ENCODE measurements at regions not wholly inside any gene's neighbourhood (a gene's known extent, or its start where the extent isn't known, plus 50 kb on each side); places are given as distances from the start of the nearest gene placed in this dataset.

DNA sequence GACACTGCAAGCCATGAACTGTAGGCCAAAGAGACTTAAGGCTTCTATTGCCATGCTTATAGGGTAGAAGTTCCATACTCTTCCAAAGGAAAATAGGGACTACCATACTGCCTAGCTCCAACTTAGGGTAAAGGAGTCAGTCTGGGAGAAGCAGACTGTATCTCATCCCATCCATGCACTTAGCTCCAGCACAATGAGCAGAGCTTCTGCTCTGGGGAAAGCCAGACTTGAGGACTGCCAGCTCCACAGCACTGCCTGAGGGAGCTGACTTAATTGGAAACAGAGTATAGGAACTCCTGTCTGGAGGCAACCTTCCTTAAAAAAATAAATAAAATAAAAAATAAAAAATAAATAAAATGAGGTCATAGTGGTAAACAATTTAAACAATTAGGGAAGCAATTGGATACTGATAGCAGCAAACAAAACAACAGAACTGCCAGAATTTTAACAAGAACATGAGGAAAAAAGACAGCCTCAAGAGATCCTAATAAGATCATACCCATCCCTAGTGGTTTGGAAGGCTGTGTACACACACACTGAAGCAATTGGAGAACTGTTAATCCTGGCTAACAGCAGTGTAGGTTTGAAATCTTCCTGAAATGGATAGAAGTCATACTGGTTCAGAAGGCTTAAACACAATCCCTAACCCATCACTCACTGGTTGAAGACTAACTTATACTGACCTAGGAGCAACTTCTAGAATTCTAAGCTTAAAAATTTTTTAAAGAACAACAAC, 550.1 kb downstream of the TBC1D4 start:
- H3K79me2 ChIP-seq (ENCODE audit: control insufficient read depth, low read length): no peaks in the 10 kb centered on the region
- H3K36me3 ChIP-seq (ENCODE audit: control insufficient read depth, low read length): no peaks in the 10 kb centered on the region
- no peak for TF ChIP-seq EZH2phosphoT487 (IDR thresholded peaks at IDR 0.05; ENCODE audit: borderline replicate concordance, low read length)
- TF ChIP-seq, protein P1, sequence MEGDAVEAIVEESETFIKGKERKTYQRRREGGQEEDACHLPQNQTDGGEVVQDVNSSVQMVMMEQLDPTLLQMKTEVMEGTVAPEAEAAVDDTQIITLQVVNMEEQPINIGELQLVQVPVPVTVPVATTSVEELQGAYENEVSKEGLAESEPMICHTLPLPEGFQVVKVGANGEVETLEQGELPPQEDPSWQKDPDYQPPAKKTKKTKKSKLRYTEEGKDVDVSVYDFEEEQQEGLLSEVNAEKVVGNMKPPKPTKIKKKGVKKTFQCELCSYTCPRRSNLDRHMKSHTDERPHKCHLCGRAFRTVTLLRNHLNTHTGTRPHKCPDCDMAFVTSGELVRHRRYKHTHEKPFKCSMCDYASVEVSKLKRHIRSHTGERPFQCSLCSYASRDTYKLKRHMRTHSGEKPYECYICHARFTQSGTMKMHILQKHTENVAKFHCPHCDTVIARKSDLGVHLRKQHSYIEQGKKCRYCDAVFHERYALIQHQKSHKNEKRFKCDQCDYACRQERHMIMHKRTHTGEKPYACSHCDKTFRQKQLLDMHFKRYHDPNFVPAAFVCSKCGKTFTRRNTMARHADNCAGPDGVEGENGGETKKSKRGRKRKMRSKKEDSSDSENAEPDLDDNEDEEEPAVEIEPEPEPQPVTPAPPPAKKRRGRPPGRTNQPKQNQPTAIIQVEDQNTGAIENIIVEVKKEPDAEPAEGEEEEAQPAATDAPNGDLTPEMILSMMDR (IDR thresholded peaks at IDR 0.05; ENCODE audit: low read depth, low read length, poor library complexity, severe bottlenecking): no peak
- H3K27me3 ChIP-seq (ENCODE audit: control insufficient read depth, low read length): no peaks in the 10 kb centered on the region
- H3K4me1 ChIP-seq (ENCODE audit: control insufficient read depth, low read length): no peaks in the 10 kb centered on the region
- H3K27ac ChIP-seq (ENCODE audit: low read depth, low read length): no peak overlapping the region
- H3K9me3 ChIP-seq (ENCODE audit: control insufficient read depth, insufficient read depth, low read length): no peaks in the 10 kb centered on the region
- H3K4me3 ChIP-seq (ENCODE audit: low read length): no peak overlapping the region
- no peak overlapping the region for H3K4me2 ChIP-seq (ENCODE audit: low read length)
- no peaks in the 10 kb centered on the region for H3F3A ChIP-seq (ENCODE audit: control insufficient read depth, insufficient read depth)
- H4K20me1 ChIP-seq (ENCODE audit: control insufficient read depth, insufficient read depth, low read depth, low read length): no peaks in the 10 kb centered on the region
- no peaks in the 10 kb centered on the region for H3K9me2 ChIP-seq (replicated peaks; ENCODE audit: control insufficient read depth, low read length)

DNA sequence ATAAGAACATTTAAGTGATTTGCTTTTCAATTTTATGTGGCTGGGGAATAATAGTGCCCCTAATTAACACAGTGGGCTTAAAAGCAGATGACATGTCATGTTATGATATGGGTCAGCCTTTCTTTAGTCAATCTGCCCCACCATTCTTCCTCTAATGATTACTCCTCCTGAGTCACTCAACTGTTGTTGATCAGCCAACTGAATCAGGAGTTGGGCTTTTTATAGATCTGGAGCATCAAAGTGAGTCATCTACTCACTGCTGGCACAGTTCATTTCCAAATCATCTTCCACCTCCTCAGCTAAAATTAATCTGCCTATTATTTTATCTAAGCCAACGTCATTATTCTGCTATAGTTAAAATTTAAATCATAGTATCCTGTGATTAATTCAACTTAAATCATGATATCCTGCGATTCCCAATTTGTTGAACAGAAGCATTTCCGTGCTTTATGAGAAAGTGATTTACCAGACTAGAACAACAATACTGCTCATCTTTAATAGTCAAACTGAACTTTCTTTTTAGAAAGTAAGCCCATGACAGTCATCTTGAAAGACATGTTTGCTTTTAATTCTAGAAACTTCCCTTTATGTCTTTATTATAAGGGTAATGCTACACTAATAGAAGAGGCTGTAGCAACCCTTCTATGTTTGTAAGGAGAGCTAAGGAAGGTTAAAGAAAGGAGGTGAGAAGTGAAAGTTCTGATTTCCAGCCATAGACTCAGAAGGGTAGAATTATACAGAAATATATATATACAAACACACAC, 551.4 kb downstream of the TBC1D4 start:
- TF ChIP-seq, protein P1 (IDR thresholded peaks at IDR 0.05; ENCODE audit: low read depth, low read length, poor library complexity, severe bottlenecking): no peak
- no peak for TF ChIP-seq EZH2phosphoT487 (IDR thresholded peaks at IDR 0.05; ENCODE audit: borderline replicate concordance, low read length)

DNA sequence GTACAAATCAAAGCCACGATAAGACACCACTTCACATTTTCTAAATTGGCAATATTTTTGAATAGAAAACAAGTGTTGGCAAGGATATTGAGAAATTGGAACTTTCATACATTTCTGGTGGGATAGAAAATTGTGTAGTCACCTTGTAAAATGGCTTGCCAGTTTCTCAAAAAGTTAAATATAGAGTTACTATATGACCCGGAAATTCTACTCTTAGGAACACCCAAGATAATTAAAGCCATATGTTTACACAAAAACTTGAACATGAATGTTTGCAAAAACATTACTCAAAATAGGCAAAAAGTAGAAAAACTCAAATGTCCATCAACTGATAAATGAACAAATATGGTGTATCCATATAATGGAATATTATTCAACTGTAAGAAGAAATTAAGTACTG, 552.5 kb downstream of the TBC1D4 start:
- no peaks in the 10 kb centered on the region for H4K20me1 ChIP-seq (ENCODE audit: control insufficient read depth, insufficient read depth, low read depth, low read length)
- no peaks in the 10 kb centered on the region for H3K36me3 ChIP-seq (ENCODE audit: control insufficient read depth, low read length)
- no peak overlapping the region for H3K4me2 ChIP-seq (ENCODE audit: low read length)
- H3K9me3 ChIP-seq (ENCODE audit: control insufficient read depth, insufficient read depth, low read length): no peaks in the 10 kb centered on the region
- H3F3A ChIP-seq (ENCODE audit: control insufficient read depth, insufficient read depth): no peaks in the 10 kb centered on the region
- H3K4me1 ChIP-seq (ENCODE audit: control insufficient read depth, low read length): no peaks in the 10 kb centered on the region
- H3K27me3 ChIP-seq (ENCODE audit: control insufficient read depth, low read length): no peaks in the 10 kb centered on the region
- no peak overlapping the region for H3K27ac ChIP-seq (ENCODE audit: low read depth, low read length)
- no peaks in the 10 kb centered on the region for H3K79me2 ChIP-seq (ENCODE audit: control insufficient read depth, low read length)
- H3K4me3 ChIP-seq (ENCODE audit: low read length): no peak overlapping the region
- H3K9me2 ChIP-seq (replicated peaks; ENCODE audit: control insufficient read depth, low read length): no peaks in the 10 kb centered on the region
- no peak for TF ChIP-seq EZH2phosphoT487 (IDR thresholded peaks at IDR 0.05; ENCODE audit: borderline replicate concordance, low read length)
- TF ChIP-seq, protein P1 (IDR thresholded peaks at IDR 0.05; ENCODE audit: low read depth, low read length, poor library complexity, severe bottlenecking): no peak

More for the DNA sequence above, 551.4 kb downstream of the TBC1D4 start:
- H3K9me3 ChIP-seq (ENCODE audit: control insufficient read depth, insufficient read depth, low read length): no peaks in the 10 kb centered on the region
- H3K4me2 ChIP-seq (ENCODE audit: low read length): no peak overlapping the region
- no peaks in the 10 kb centered on the region for H3K27me3 ChIP-seq (ENCODE audit: control insufficient read depth, low read length)
- no peaks in the 10 kb centered on the region for H3K79me2 ChIP-seq (ENCODE audit: control insufficient read depth, low read length)
- H4K20me1 ChIP-seq (ENCODE audit: control insufficient read depth, insufficient read depth, low read depth, low read length): no peaks in the 10 kb centered on the region
- no peaks in the 10 kb centered on the region for H3K36me3 ChIP-seq (ENCODE audit: control insufficient read depth, low read length)
- no peak overlapping the region for H3K27ac ChIP-seq (ENCODE audit: low read depth, low read length)
- no peaks in the 10 kb centered on the region for H3F3A ChIP-seq (ENCODE audit: control insufficient read depth, insufficient read depth)
- H3K4me1 ChIP-seq (ENCODE audit: control insufficient read depth, low read length): no peaks in the 10 kb centered on the region
- no peaks in the 10 kb centered on the region for H3K9me2 ChIP-seq (replicated peaks; ENCODE audit: control insufficient read depth, low read length)
- H3K4me3 ChIP-seq (ENCODE audit: low read length): no peak overlapping the region
